Spinal cord (tissue), 9 donors: ENCODE measurements at regions not wholly inside any gene's neighbourhood (a gene's known extent, or its start where the extent isn't known, plus 50 kb on each side); places are given as distances from the start of the nearest gene placed in this dataset.

Experiments used
- DNase-seq, 6 donors: peaks; one replicate each; pipeline versions ENCODE4 v3.0.0 to v3.0.0-alpha.2; 2013 to 2015; ENCODE audit warnings: low spot score in 6 of 6, low read depth in 4 of 6
- H3K27ac ChIP-seq: one replicate; pipeline ENCODE4 v1.5.1; 2013; ENCODE audit warnings: low read depth, low read length, control low read depth
- H3K27me3 ChIP-seq: one replicate; pipeline ENCODE4 v1.6.1; 2013; ENCODE audit warnings: low read length; ENCODE audit not compliant: control insufficient read depth, insufficient read depth
- H3K36me3 ChIP-seq: one replicate; pipeline ENCODE4 v1.6.1; 2013; ENCODE audit warnings: low read length; ENCODE audit not compliant: control insufficient read depth, insufficient read depth
- H3K4me1 ChIP-seq: one replicate; pipeline ENCODE4 v1.6.1; 2013; ENCODE audit warnings: low read length; ENCODE audit not compliant: control insufficient read depth, insufficient read depth
- H3K4me3 ChIP-seq: one replicate; pipeline ENCODE4 v1.5.1; 2013; ENCODE audit warnings: low read depth, low read length, control low read depth
- H3K9me3 ChIP-seq: one replicate; pipeline ENCODE4 v1.6.1; 2013; ENCODE audit warnings: low read length; ENCODE audit not compliant: control insufficient read depth, insufficient read depth
- WGBS: methylation state at CpG from one replicate; pipeline ENCODE4 v1.1.5; 2013; ENCODE audit warnings: missing lambda C conversion rate; ENCODE audit not compliant: insufficient coverage; 5-methylcytosine and 5-hydroxymethylcytosine counted together
- donor health status: healthy.

- no peak overlapping the region for H3K4me3 ChIP-seq
- no peaks in the 10 kb centered on the region for H3K36me3 ChIP-seq
- WGBS = 25% methylated on average over 6 of the region's 6 CpGs
- H3K9me3 ChIP-seq = peaks cover 3% of the 10 kb centered on the region
- no peak for DNase-seq
- H3K27ac ChIP-seq = no peak overlapping the region
- H3K27me3 ChIP-seq = no peaks in the 10 kb centered on the region
- H3K4me1 ChIP-seq = peaks cover 1% of the 10 kb centered on the region
Measured at GRCh38 chr10:93175490-93175889, 101.8 kb downstream of the CYP26A1 start.

- H3K4me1 ChIP-seq = peaks cover 5% of the 10 kb centered on the region
- peak in 1 of 6 donors; percentile 67 for DNase-seq
- no peaks in the 10 kb centered on the region for H3K9me3 ChIP-seq
- no peak overlapping the region for H3K27ac ChIP-seq
- no peaks in the 10 kb centered on the region for H3K27me3 ChIP-seq
- no peak overlapping the region for H3K4me3 ChIP-seq
- H3K36me3 ChIP-seq = no peaks in the 10 kb centered on the region
Measured at GRCh38 chr10:93177511-93177910, 103.8 kb downstream of the CYP26A1 start.

- Histone ChIP-seq H3K9me3 (no peaks in the 10 kb centered on the region), H3K36me3 (no peaks in the 10 kb centered on the region)
- DNase-seq = peak in 2 of 6 donors; percentile 65 to 79
Measured at GRCh38 chr10:93178226-93178625, 104.5 kb downstream of the CYP26A1 start.

GRCh38 chr10:93180482-93180931, 106.8 kb downstream of the CYP26A1 start:
- Histone ChIP-seq H3K4me1 (peaks cover 5% of the 10 kb centered on the region), H3K4me3 (no peak overlapping the region), H3K36me3 (no peaks in the 10 kb centered on the region), H3K27me3 (no peaks in the 10 kb centered on the region), H3K9me3 (no peaks in the 10 kb centered on the region), H3K27ac (peak overlapping the region; percentile 4)
- DNase-seq = peak in 2 of 6 donors; percentile 19 to 76
- WGBS = 59% methylated on average over 14 of the region's 14 CpGs

More at GRCh38 chr10:93178226-93178625, 104.5 kb downstream of the CYP26A1 start:
- Histone ChIP-seq H3K4me3 (no peak overlapping the region), H3K27ac (no peak overlapping the region), H3K4me1 (peaks cover 5% of the 10 kb centered on the region), H3K27me3 (no peaks in the 10 kb centered on the region)

- no peak for DNase-seq
- 92% methylated on average over 6 of the region's 8 CpGs for WGBS
- H3K36me3 ChIP-seq = no peaks in the 10 kb centered on the region
Measured at GRCh38 chr10:93181271-93182048, 107.8 kb downstream of the CYP26A1 start.

GRCh38 chr10:93182049-93182327, 108.3 kb downstream of the CYP26A1 start:
- Histone ChIP-seq H3K4me3 (no peak overlapping the region), H3K4me1 (peaks cover 5% of the 10 kb centered on the region), H3K36me3 (no peaks in the 10 kb centered on the region), H3K27ac (no peak overlapping the region), H3K27me3 (no peaks in the 10 kb centered on the region), H3K9me3 (no peaks in the 10 kb centered on the region)
- DNase-seq = no peak
- WGBS = no CpG with 5 or more reads among the region's 4 CpGs

More at GRCh38 chr10:93181271-93182048, 107.8 kb downstream of the CYP26A1 start:
- Histone ChIP-seq H3K9me3 (no peaks in the 10 kb centered on the region), H3K4me1 (peaks cover 5% of the 10 kb centered on the region), H3K27me3 (no peaks in the 10 kb centered on the region), H3K4me3 (no peak overlapping the region), H3K27ac (no peak overlapping the region)

- H3K4me3 ChIP-seq = no peak overlapping the region
- no peaks in the 10 kb centered on the region for H3K9me3 ChIP-seq
- H3K36me3 ChIP-seq = no peaks in the 10 kb centered on the region
- H3K27ac ChIP-seq = no peak overlapping the region
- no peak for DNase-seq
- H3K4me1 ChIP-seq = peaks cover 5% of the 10 kb centered on the region
- H3K27me3 ChIP-seq = no peaks in the 10 kb centered on the region
Measured at GRCh38 chr10:93182790-93183189, 109.1 kb downstream of the CYP26A1 start.

- DNase-seq = no peak
- WGBS = 100% methylated on average over 1 of the region's 2 CpGs
- Histone ChIP-seq H3K27ac (no peak overlapping the region), H3K27me3 (no peaks in the 10 kb centered on the region), H3K4me3 (no peak overlapping the region), H3K36me3 (no peaks in the 10 kb centered on the region), H3K9me3 (no peaks in the 10 kb centered on the region), H3K4me1 (no peaks in the 10 kb centered on the region)
Measured at GRCh38 chr10:93186653-93187052, 113.0 kb downstream of the CYP26A1 start.

GRCh38 chr10:93189944-93190343, 116.3 kb downstream of the CYP26A1 start:
- H3K36me3 ChIP-seq = no peaks in the 10 kb centered on the region
- no peak for DNase-seq
- WGBS = 43% methylated on average over 1 of the region's 3 CpGs
- H3K27ac ChIP-seq = no peak overlapping the region
- H3K9me3 ChIP-seq = no peaks in the 10 kb centered on the region
- no peak overlapping the region for H3K4me3 ChIP-seq
- H3K4me1 ChIP-seq = no peaks in the 10 kb centered on the region
- H3K27me3 ChIP-seq = no peaks in the 10 kb centered on the region

GRCh38 chr10:93190372-93190771, 116.7 kb downstream of the CYP26A1 start:
- Histone ChIP-seq H3K27ac (no peak overlapping the region), H3K4me3 (no peak overlapping the region), H3K9me3 (no peaks in the 10 kb centered on the region), H3K4me1 (no peaks in the 10 kb centered on the region), H3K36me3 (no peaks in the 10 kb centered on the region), H3K27me3 (no peaks in the 10 kb centered on the region)
- peak in 1 of 6 donors; percentile 6 for DNase-seq
- WGBS = 93% methylated on average over 2 of the region's 3 CpGs
